Activated naive CD4-positive, alpha-beta T cell treated with Interleukin-2 at 50 U/mL for 16 hours (primary cell): ENCODE measurements at regions not wholly inside any gene's neighbourhood (a gene's known extent, or its start where the extent isn't known, plus 50 kb on each side); places are given as distances from the start of the nearest gene placed in this dataset.

Experiments
- DNase-seq: peaks from one replicate; pipeline ENCODE4 v3.0.0-alpha.2; 2020

DNA sequence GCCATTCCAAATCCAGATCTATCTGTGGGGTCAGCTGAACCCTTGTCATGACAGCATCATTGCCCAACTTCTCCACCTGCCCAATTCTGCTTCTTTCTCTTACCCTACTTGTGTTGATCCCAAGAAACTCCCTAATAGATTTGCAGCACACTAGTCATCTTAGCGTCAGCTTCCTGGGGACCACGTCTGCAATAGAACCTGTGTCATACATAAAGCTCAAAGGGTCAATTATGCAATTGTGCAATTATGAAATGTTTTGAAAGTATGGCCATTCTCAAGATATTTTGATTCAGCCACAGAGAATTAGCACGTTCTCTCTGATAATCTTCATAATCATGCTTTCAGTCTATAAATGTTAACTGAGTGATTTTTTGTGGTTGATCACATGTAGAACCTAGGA, 87.4 kb upstream of the PAPPA start:
- no peak for DNase-seq

DNA sequence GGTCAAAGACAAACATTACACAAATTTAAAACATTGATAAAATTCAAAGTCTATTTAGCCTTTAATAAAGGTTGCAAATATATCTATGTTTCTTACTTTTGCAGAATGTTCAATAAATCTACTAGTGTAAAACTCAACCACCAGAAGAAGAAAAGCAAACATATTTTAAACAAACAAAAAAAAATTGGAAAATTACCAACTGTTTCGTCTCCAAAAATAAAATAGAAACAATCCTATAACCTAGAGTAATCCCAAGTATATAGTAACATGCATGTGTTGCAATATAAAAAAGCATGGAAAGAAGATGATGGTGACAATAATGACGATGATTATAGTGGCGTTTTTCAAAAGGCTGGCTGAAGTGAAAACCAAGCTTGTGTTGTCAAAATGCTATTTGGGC, 86.0 kb upstream of the PAPPA start:
- DNase-seq: no peak

GRCh38 chr9:116070256-116070914, 83.2 kb upstream of the PAPPA start:
- no peak for DNase-seq

GRCh38 chr9:116072046-116072445, 81.5 kb upstream of the PAPPA start:
- DNase-seq: no peak

GRCh38 chr9:116073826-116074225, 79.8 kb upstream of the PAPPA start:
- DNase-seq: no peak

GRCh38 chr9:116074658-116075057, 78.9 kb upstream of the PAPPA start:
- DNase-seq: no peak

GRCh38 chr9:116075191-116075590, 78.4 kb upstream of the PAPPA start:
- DNase-seq: no peak

- no peak for DNase-seq
Observed at GRCh38 chr9:116078640-116079039, 75.0 kb upstream of the PAPPA start.

DNA sequence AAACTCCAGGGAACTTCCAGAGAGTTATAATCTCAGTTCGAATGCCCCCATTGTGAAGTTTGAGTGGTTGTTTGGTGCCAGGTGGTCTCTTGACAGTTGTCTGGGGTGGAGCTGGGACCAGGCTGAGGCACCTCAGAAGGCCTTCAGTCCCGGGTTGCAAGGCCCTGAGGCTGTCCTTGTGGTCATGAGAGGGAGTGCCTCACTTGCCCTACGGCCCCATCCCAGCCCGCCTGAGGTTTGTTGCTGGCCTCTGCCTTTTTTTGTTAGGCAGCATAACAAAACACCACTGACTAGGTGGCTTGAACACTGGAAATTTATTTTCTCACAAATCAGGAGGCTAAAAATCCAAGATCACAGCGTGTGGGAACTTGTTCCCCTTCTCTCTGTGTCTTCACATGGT, 73.0 kb upstream of the PAPPA start:
- DNase-seq: no peak

- DNase-seq: no peak
Observed at GRCh38 chr9:116081435-116082115, 72.0 kb upstream of the PAPPA start.

- no peak for DNase-seq
Observed at GRCh38 chr9:116083837-116084236, 69.8 kb upstream of the PAPPA start.

DNA sequence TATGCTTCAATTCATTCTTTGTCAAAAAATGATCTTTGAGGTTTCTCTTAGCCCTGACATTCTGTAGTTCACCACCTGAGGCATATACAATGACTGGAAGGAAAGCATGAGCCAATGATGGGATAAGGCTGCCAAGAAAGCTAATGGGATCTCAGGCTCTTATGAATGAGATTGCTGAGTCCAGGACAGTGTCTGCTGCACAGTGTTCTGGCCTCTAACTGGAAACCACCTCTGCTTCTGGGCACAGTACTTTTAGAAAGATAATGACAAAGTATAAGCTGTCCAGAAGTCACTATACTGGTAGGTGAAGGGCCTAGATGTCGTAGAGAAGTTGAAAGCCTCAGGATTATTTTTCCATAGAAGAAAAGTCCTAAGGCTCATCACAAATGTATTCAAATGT, 69.1 kb upstream of the PAPPA start:
- DNase-seq: no peak

- DNase-seq: no peak
Observed at GRCh38 chr9:116087246-116087645, 66.3 kb upstream of the PAPPA start.

DNA sequence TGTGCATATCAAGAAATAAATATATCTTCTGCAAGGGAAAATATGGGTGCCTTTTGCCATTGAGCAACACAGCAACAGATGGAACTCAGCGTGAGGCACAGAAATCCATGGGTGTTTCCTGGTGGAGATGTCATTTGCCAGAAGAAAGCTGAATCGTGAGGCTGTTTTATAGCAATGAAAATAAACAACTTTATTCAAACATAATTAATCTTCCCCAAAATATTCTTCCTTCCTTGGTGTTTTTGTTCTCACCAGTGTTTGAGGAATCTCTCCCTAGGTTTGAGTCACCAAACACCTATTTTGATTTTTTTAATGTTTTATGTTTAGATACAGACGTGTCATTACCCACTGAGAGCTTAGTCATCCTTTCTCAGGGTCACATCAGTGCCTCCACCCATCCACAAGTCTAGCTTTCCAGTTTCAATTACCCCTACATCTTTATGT, 65.8 kb upstream of the PAPPA start:
- no peak for DNase-seq

- no peak for DNase-seq
Observed at GRCh38 chr9:116088396-116088795, 65.2 kb upstream of the PAPPA start.

DNA sequence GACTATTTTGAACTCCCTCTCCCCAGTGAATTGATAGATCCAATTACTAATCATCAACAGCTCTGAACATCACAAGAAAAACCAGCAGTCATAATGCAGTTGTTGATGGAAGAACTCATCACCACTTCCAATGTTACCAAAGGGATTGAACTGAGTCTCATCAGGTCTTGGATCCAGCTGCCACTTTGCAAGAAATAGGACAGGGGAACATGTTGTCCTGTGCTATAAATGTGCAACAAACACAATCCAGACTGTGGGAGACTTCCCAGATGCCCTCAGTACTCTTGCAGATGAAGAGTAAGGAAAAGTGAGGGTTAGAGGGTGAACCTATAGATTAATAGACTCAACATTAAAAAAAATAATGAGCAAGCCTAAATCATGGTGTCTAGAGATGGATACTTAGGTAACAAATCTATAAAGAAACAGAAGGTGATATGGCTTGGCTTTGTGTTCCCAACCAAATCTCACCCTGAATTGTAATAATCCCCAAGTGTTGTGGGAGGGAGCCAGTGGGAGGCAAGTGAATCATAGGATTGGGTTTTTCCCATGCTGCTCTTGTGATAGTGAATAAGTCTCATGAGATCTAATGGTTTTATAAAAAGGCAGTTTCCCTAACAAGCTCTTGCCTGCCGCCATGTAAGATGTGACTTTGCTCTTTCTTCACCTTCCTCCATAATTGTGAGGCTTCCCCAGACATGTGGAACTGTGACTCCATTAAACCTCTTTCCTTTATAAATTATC, 63.4 kb upstream of the PAPPA start:
- no peak for DNase-seq

DNA sequence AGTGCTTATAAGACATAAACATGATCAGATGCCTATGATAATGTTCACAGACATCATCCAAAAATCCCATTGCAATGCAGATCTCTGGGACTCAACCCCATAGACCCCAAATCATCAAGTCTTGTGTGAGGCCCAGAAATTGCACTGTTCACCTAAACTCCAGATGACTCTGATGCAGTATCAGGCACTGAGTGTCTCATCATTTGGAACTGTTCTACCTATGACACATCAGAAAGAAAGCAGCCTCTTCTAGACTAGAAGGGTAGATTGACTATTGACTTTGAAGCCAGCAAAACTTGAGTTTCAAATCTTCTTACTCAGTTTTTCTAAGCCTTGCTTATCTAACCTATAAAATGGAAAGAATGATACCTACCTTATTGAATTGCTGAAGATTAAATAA, 58.7 kb upstream of the PAPPA start:
- no peak for DNase-seq

- DNase-seq: no peak
Observed at GRCh38 chr9:116095403-116095802, 58.2 kb upstream of the PAPPA start.

GRCh38 chr9:116096046-116096445, 57.5 kb upstream of the PAPPA start:
- no peak for DNase-seq

GRCh38 chr9:116096853-116097252, 56.7 kb upstream of the PAPPA start:
- DNase-seq: no peak

DNA sequence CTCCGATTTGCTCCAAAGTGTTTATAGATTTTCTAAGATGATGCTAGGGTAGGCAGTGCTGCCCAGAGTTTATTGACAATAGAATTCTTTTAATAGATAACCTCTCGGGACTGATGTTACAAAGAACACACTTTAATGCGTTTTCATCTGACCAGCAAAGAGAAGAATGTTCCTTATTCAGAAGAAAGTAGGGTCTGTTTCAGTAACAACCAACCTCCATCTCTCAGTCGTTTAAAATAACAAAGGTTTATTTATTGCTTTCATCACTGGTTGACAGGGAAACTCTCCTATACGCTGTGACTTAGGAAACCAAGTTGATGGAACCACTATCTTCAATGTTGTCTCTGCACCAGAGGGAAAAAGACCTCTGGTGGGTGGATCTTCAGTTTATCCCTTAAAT, 55.1 kb upstream of the PAPPA start:
- no peak for DNase-seq

DNA sequence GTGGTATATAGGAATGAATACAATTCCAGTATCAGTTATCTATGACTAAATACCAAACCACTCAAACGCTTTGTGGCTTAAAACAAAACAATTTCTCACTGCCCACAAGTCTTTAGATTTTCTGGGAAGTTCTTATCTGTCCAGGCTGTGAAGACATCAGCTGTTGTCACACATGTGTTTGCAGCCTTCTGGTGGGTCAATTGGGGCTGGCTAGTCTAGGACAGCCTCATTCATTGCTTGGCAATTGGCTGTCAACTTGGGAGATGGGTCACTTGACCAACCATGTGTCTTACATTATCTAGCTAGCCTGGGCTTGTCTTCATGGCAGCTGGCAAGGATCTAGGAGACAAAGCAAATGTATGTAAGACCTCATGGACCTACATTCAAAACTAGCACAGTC, 53.8 kb upstream of the PAPPA start:
- no peak for DNase-seq

- DNase-seq: no peak
Observed at GRCh38 chr9:116100711-116101121, 52.9 kb upstream of the PAPPA start.

GRCh38 chr9:116101516-116101915, 52.1 kb upstream of the PAPPA start:
- DNase-seq: no peak
